ENCODE measurements at regions not wholly inside any gene's neighbourhood (a gene's known extent, or its start where the extent isn't known, plus 50 kb on each side); places are given as distances from the start of the nearest gene placed in this dataset.

GRCh38 chr9:81250041-81250440 lies 439.3 kb downstream of the TLE1 start:
- H3K4me2 ChIP-seq (ENCODE audit: low read length, poor library complexity, severe bottlenecking), result no peak overlapping the region
- H3K27ac ChIP-seq (ENCODE audit: low read length, poor library complexity, severe bottlenecking), result no peak overlapping the region
- H3K4me3 ChIP-seq (ENCODE audit: insufficient read depth in 1 of 2, low read depth in 1 of 2, low read length in 2 of 2), result no peak overlapping the region
- H3K36me3 ChIP-seq (ENCODE audit: control insufficient read depth in 1 of 2, insufficient read depth in 2 of 2, low read depth in 1 of 2, low read length in 2 of 2), result no peaks in the 10 kb centered on the region
- H2BK5ac ChIP-seq (ENCODE audit: low read depth, low read length, poor library complexity, severe bottlenecking), result no peak overlapping the region
- H2AFZ ChIP-seq (ENCODE audit: low read depth, low read length), result no peak overlapping the region
- no peaks in the 10 kb centered on the region for H3K27me3 ChIP-seq (ENCODE audit: control insufficient read depth in 1 of 2, insufficient read depth in 1 of 2, low read length in 2 of 2)
- 91% methylated on average over 3 of the region's 3 CpGs for WGBS
- no peak overlapping the region for H3K18ac ChIP-seq (ENCODE audit: low read depth in 1 of 2, low read length in 2 of 2)
- H3K9me3 ChIP-seq (ENCODE audit: control insufficient read depth, low read length), result peaks cover 21% of the 10 kb centered on the region
- H3K79me1 ChIP-seq (replicated peaks; ENCODE audit: low read length, poor library complexity, severe bottlenecking), result no peaks in the 10 kb centered on the region
- H3K4ac ChIP-seq (ENCODE audit: low read depth in 1 of 2, low read length in 2 of 2), result no peak overlapping the region
- H2BK120ac ChIP-seq (ENCODE audit: low read depth, low read length), result no peak overlapping the region
- H2AK5ac ChIP-seq (ENCODE audit: low read length, severe bottlenecking), result no peak overlapping the region
- H2BK12ac ChIP-seq (ENCODE audit: low read length in 2 of 2), result no peak overlapping the region
- no peak overlapping the region for H2BK15ac ChIP-seq (ENCODE audit: low read depth, poor library complexity, severe bottlenecking)
- no peak overlapping the region for H3K23ac ChIP-seq (ENCODE audit: low read length in 2 of 2)
- no peak for DNase-seq
- H3K9ac ChIP-seq (ENCODE audit: low read length), result no peak overlapping the region
- H4K91ac ChIP-seq (ENCODE audit: low read length), result no peak overlapping the region
- H4K8ac ChIP-seq (ENCODE audit: low read length), result no peak overlapping the region
- H3K14ac ChIP-seq (ENCODE audit: low read length in 2 of 2), result no peak overlapping the region
- H3K4me1 ChIP-seq (ENCODE audit: control insufficient read depth, insufficient read depth, low read depth, low read length), result no peaks in the 10 kb centered on the region

- Histone ChIP-seq H3K27ac (ENCODE audit: low read length, poor library complexity, severe bottlenecking) (no peak overlapping the region), H3K4me3 (ENCODE audit: insufficient read depth in 1 of 2, low read depth in 1 of 2, low read length in 2 of 2) (no peak overlapping the region), H2BK15ac (ENCODE audit: low read depth, poor library complexity, severe bottlenecking) (no peak overlapping the region), H3K23ac (ENCODE audit: low read length in 2 of 2) (no peak overlapping the region), H3K4me1 (ENCODE audit: control insufficient read depth, insufficient read depth, low read depth, low read length) (no peaks in the 10 kb centered on the region), H3K36me3 (ENCODE audit: control insufficient read depth in 1 of 2, insufficient read depth in 2 of 2, low read depth in 1 of 2, low read length in 2 of 2) (no peaks in the 10 kb centered on the region), H2AFZ (ENCODE audit: low read depth, low read length) (no peak overlapping the region), H4K8ac (ENCODE audit: low read length) (no peak overlapping the region), H3K9ac (ENCODE audit: low read length) (no peak overlapping the region), H2BK12ac (ENCODE audit: low read length in 2 of 2) (no peak overlapping the region), H3K14ac (ENCODE audit: low read length in 2 of 2) (no peak overlapping the region), H3K18ac (ENCODE audit: low read depth in 1 of 2, low read length in 2 of 2) (no peak overlapping the region), H3K79me1 (replicated peaks; ENCODE audit: low read length, poor library complexity, severe bottlenecking) (no peaks in the 10 kb centered on the region), H3K4ac (ENCODE audit: low read depth in 1 of 2, low read length in 2 of 2) (no peak overlapping the region), H4K91ac (ENCODE audit: low read length) (no peak overlapping the region), H2AK5ac (ENCODE audit: low read length, severe bottlenecking) (no peak overlapping the region), H2BK120ac (ENCODE audit: low read depth, low read length) (no peak overlapping the region), H3K9me3 (ENCODE audit: control insufficient read depth, low read length) (peaks cover 15% of the 10 kb centered on the region), H3K4me2 (ENCODE audit: low read length, poor library complexity, severe bottlenecking) (no peak overlapping the region), H2BK5ac (ENCODE audit: low read depth, low read length, poor library complexity, severe bottlenecking) (no peak overlapping the region), H3K27me3 (ENCODE audit: control insufficient read depth in 1 of 2, insufficient read depth in 1 of 2, low read length in 2 of 2) (no peaks in the 10 kb centered on the region)
- DNase-seq, result no peak
- 94% methylated on average over 3 of the region's 5 CpGs for WGBS
These were observed 443.9 kb downstream of the TLE1 start for GRCh38 chr9:81245254-81245956.

- Histone ChIP-seq H3K14ac (ENCODE audit: low read length in 2 of 2) (no peak overlapping the region), H3K27ac (ENCODE audit: low read length, poor library complexity, severe bottlenecking) (no peak overlapping the region), H3K9me3 (ENCODE audit: control insufficient read depth, low read length) (peaks cover 12% of the 10 kb centered on the region), H3K23ac (ENCODE audit: low read length in 2 of 2) (no peak overlapping the region), H2BK12ac (ENCODE audit: low read length in 2 of 2) (no peak overlapping the region), H2BK5ac (ENCODE audit: low read depth, low read length, poor library complexity, severe bottlenecking) (no peak overlapping the region), H3K36me3 (ENCODE audit: control insufficient read depth in 1 of 2, insufficient read depth in 2 of 2, low read depth in 1 of 2, low read length in 2 of 2) (no peaks in the 10 kb centered on the region), H3K4ac (ENCODE audit: low read depth in 1 of 2, low read length in 2 of 2) (no peak overlapping the region), H3K18ac (ENCODE audit: low read depth in 1 of 2, low read length in 2 of 2) (no peak overlapping the region), H3K4me2 (ENCODE audit: low read length, poor library complexity, severe bottlenecking) (no peak overlapping the region), H2BK120ac (ENCODE audit: low read depth, low read length) (no peak overlapping the region), H3K27me3 (ENCODE audit: control insufficient read depth in 1 of 2, insufficient read depth in 1 of 2, low read length in 2 of 2) (no peaks in the 10 kb centered on the region), H3K79me1 (replicated peaks; ENCODE audit: low read length, poor library complexity, severe bottlenecking) (no peaks in the 10 kb centered on the region), H3K9ac (ENCODE audit: low read length) (no peak overlapping the region), H4K91ac (ENCODE audit: low read length) (no peak overlapping the region), H4K8ac (ENCODE audit: low read length) (no peak overlapping the region), H2AK5ac (ENCODE audit: low read length, severe bottlenecking) (no peak overlapping the region), H2AFZ (ENCODE audit: low read depth, low read length) (no peak overlapping the region), H3K4me3 (ENCODE audit: insufficient read depth in 1 of 2, low read depth in 1 of 2, low read length in 2 of 2) (no peak overlapping the region), H2BK15ac (ENCODE audit: low read depth, poor library complexity, severe bottlenecking) (no peak overlapping the region), H3K4me1 (ENCODE audit: control insufficient read depth, insufficient read depth, low read depth, low read length) (no peaks in the 10 kb centered on the region)
- 90% methylated on average over 1 of the region's 1 CpG for whole genome bisulfite sequencing
- no peak for DNase-seq
These were observed 444.7 kb downstream of the TLE1 start for GRCh38 chr9:81244631-81245030.

- no peak overlapping the region for H2BK120ac ChIP-seq (ENCODE audit: low read depth, low read length)
- H3K14ac ChIP-seq (ENCODE audit: low read length in 2 of 2), result no peak overlapping the region
- no peak overlapping the region for H2AK5ac ChIP-seq (ENCODE audit: low read length, severe bottlenecking)
- no peak overlapping the region for H3K23ac ChIP-seq (ENCODE audit: low read length in 2 of 2)
- no peaks in the 10 kb centered on the region for H3K27me3 ChIP-seq (ENCODE audit: control insufficient read depth in 1 of 2, insufficient read depth in 1 of 2, low read length in 2 of 2)
- no peak overlapping the region for H3K9ac ChIP-seq (ENCODE audit: low read length)
- no peak overlapping the region for H3K4me2 ChIP-seq (ENCODE audit: low read length, poor library complexity, severe bottlenecking)
- H3K27ac ChIP-seq (ENCODE audit: low read length, poor library complexity, severe bottlenecking), result no peak overlapping the region
- no peaks in the 10 kb centered on the region for H3K79me1 ChIP-seq (replicated peaks; ENCODE audit: low read length, poor library complexity, severe bottlenecking)
- no peak overlapping the region for H3K4ac ChIP-seq (ENCODE audit: low read depth in 1 of 2, low read length in 2 of 2)
- DNase-seq, result no peak
- no peak overlapping the region for H3K18ac ChIP-seq (ENCODE audit: low read depth in 1 of 2, low read length in 2 of 2)
- no peaks in the 10 kb centered on the region for H3K9me3 ChIP-seq (ENCODE audit: control insufficient read depth, low read length)
- H2BK5ac ChIP-seq (ENCODE audit: low read depth, low read length, poor library complexity, severe bottlenecking), result no peak overlapping the region
- H4K91ac ChIP-seq (ENCODE audit: low read length), result no peak overlapping the region
- H3K36me3 ChIP-seq (ENCODE audit: control insufficient read depth in 1 of 2, insufficient read depth in 2 of 2, low read depth in 1 of 2, low read length in 2 of 2), result no peaks in the 10 kb centered on the region
- H3K4me1 ChIP-seq (ENCODE audit: control insufficient read depth, insufficient read depth, low read depth, low read length), result no peaks in the 10 kb centered on the region
- 94% methylated on average over 1 of the region's 1 CpG for WGBS
- H2BK12ac ChIP-seq (ENCODE audit: low read length in 2 of 2), result no peak overlapping the region
- no peak overlapping the region for H2BK15ac ChIP-seq (ENCODE audit: low read depth, poor library complexity, severe bottlenecking)
- H3K4me3 ChIP-seq (ENCODE audit: insufficient read depth in 1 of 2, low read depth in 1 of 2, low read length in 2 of 2), result no peak overlapping the region
- H2AFZ ChIP-seq (ENCODE audit: low read depth, low read length), result no peak overlapping the region
- no peak overlapping the region for H4K8ac ChIP-seq (ENCODE audit: low read length)
These were observed 446.5 kb downstream of the TLE1 start for GRCh38 chr9:81242866-81243265.

Data from mesenchymal stem cell (in vitro differentiated cells and primary cell).